IMR-90 (cell line): ENCODE measurements at regions not wholly inside any gene's neighbourhood (a gene's known extent, or its start where the extent isn't known, plus 50 kb on each side); places are given as distances from the start of the nearest gene placed in this dataset.

Experiments
- ATAC-seq: fragments of 200-7000 bp; cut with Tn5 transposase; 2 replicates; pipeline ENCODE4 v1.9.1; 2020; ENCODE audit warnings: low read depth, mild to moderate bottlenecking, moderate library complexity
- BruUV-seq: library from RNA; stranded (reverse); fragments of 400-500 nt; replicated peaks from 2 replicates; lab custom pipeline; 2021; lab: Mats Ljungman, UMichigan
- CTCF ChIA-PET: fragments of 300-600 bp; formaldehyde crosslinking; extraction: SDS; loops from one replicate; lab custom pipeline; 2021; ENCODE audit warnings: antibody characterized with exemption; lab: Yijun Ruan, JAX
- POLR2A ChIA-PET: fragments of 300-600 bp; sonication (Branson Sonifier 250); formaldehyde crosslinking; loops from one replicate; lab custom pipeline; 2022; ENCODE audit warnings: antibody characterized with exemption; ENCODE audit not compliant: unreplicated experiment; lab: Charles Lee
- DNase-seq: peaks from one replicate; pipeline ENCODE4 v3.0.0; 2013
- H2AFZ ChIP-seq: replicated peaks from 2 replicates; pipeline ENCODE3; 2013; ENCODE audit warnings: low read length, mild to moderate bottlenecking; ENCODE audit not compliant: poor library complexity
- H2AK5ac ChIP-seq: 2 replicates; pipeline ENCODE4 v1.6.1; 2013; ENCODE audit warnings: low read depth, low read length, inconsistent platforms
- H2AK9ac ChIP-seq: replicated peaks from 2 replicates; pipeline ENCODE3; 2013; ENCODE audit warnings: mild to moderate bottlenecking, low read depth, low read length, moderate library complexity; ENCODE audit not compliant: poor library complexity
- H2BK120ac ChIP-seq: 2 replicates; pipeline ENCODE4 v1.6.1; 2013; ENCODE audit warnings: low read depth, low read length, inconsistent platforms
- H2BK15ac ChIP-seq: 3 replicates; pipeline ENCODE4 v1.6.1; 2013; ENCODE audit warnings: low read depth, low read length, inconsistent platforms
- H2BK20ac ChIP-seq: 2 replicates; pipeline ENCODE4 v1.6.1; 2013; ENCODE audit warnings: low read depth, mild to moderate bottlenecking, inconsistent platforms, low read length, moderate library complexity
- H2BK5ac ChIP-seq: 2 replicates; pipeline ENCODE4 v1.6.1; 2013; ENCODE audit warnings: mild to moderate bottlenecking, low read depth, low read length, inconsistent platforms; ENCODE audit not compliant: poor library complexity, severe bottlenecking
- H3K14ac ChIP-seq: replicated peaks from 2 replicates; pipeline ENCODE4 v1.6.1; 2013; ENCODE audit warnings: low read depth, low read length, inconsistent platforms
- H3K18ac ChIP-seq: 2 replicates; pipeline ENCODE4 v1.6.1; 2013; ENCODE audit warnings: low read depth, low read length, control low read depth
- H3K23ac ChIP-seq: 2 replicates; pipeline ENCODE4 v1.6.1; 2013; ENCODE audit warnings: low read depth, low read length, inconsistent platforms
- H3K27ac ChIP-seq: 2 replicates; pipeline ENCODE4 v1.5.1; 2013; ENCODE audit warnings: mild to moderate bottlenecking, control low read depth, low read length; ENCODE audit not compliant: insufficient read depth
- H3K27me3 ChIP-seq: 2 replicates; pipeline ENCODE4 v1.6.1; 2013; ENCODE audit warnings: low read length; ENCODE audit not compliant: control insufficient read depth, insufficient read depth
- H3K36me3 ChIP-seq: 2 replicates; pipeline ENCODE4 v1.6.1; 2013; ENCODE audit warnings: low read length, mixed read lengths; ENCODE audit not compliant: control insufficient read depth, insufficient read depth
- H3K4ac ChIP-seq: 2 replicates; pipeline ENCODE4 v1.6.1; 2013; ENCODE audit warnings: low read depth, low read length, inconsistent platforms
- H3K4me1 ChIP-seq: 2 replicates; pipeline ENCODE4 v1.6.1; 2013; ENCODE audit warnings: low read length, mixed read lengths; ENCODE audit not compliant: control insufficient read depth, insufficient read depth
- H3K4me2 ChIP-seq: 2 replicates; pipeline ENCODE4 v1.6.1; 2013; ENCODE audit warnings: low read depth, mild to moderate bottlenecking, control low read depth, low read length, moderate library complexity
- H3K4me3 ChIP-seq: 2 replicates; pipeline ENCODE4 v1.5.1; 2013; ENCODE audit warnings: low read depth, mild to moderate bottlenecking, control low read depth, low read length, moderate library complexity; ENCODE audit not compliant: insufficient read depth
- H3K56ac ChIP-seq: 2 replicates; pipeline ENCODE4 v1.6.1; 2013; ENCODE audit warnings: low read length, inconsistent platforms; ENCODE audit not compliant: insufficient read depth; ENCODE audit errors: extremely low read depth
- H3K79me1 ChIP-seq, 2 experiments: 2 replicates each; pipeline ENCODE4 v1.6.1; 2013; ENCODE audit warnings: low read length in 2 of 2, inconsistent platforms in 1 of 2, low read depth in 1 of 2
- H3K9ac ChIP-seq: 2 replicates; pipeline ENCODE4 v1.6.1; 2013; ENCODE audit warnings: low read depth, low read length, control low read depth
- H3K9me1 ChIP-seq: 2 replicates; pipeline ENCODE4 v1.6.1; 2013; ENCODE audit warnings: low read length, inconsistent platforms; ENCODE audit not compliant: insufficient read depth
- H3K9me3 ChIP-seq: 2 replicates; pipeline ENCODE4 v1.6.1; 2013; ENCODE audit warnings: low read length; ENCODE audit not compliant: control insufficient read depth, insufficient read depth
- H4K20me1 ChIP-seq: 2 replicates; pipeline ENCODE4 v1.6.1; 2013; ENCODE audit warnings: low read length, inconsistent platforms; ENCODE audit not compliant: insufficient read depth
- H4K5ac ChIP-seq: 2 replicates; pipeline ENCODE4 v1.6.1; 2013; ENCODE audit warnings: mild to moderate bottlenecking, low read depth, low read length, control low read depth
- H4K8ac ChIP-seq, 2 experiments: 2 replicates each; pipeline ENCODE4 v1.6.1; 2013; ENCODE audit warnings: low read depth in 2 of 2, low read length in 2 of 2, control low read depth in 1 of 2, inconsistent platforms in 1 of 2
- H4K91ac ChIP-seq: 2 replicates; pipeline ENCODE4 v1.6.1; 2013; ENCODE audit warnings: low read depth, low read length, inconsistent platforms; ENCODE audit not compliant: insufficient read depth
- MAFK ChIP-seq: IDR thresholded peaks from 2 replicates; pipeline ENCODE4 v1.6.1; 2012; ENCODE audit warnings: low read depth, low read length, improper control_type of control experiment
- MAZ ChIP-seq: IDR thresholded peaks from 2 replicates; pipeline ENCODE4 v1.6.1; 2012; ENCODE audit warnings: low read depth, mild to moderate bottlenecking, low read length, improper control_type of control experiment, moderate library complexity, borderline replicate concordance
- WGBS, 2 experiments: methylation state at CpG; one replicate each; pipeline versions ENCODE4 v1.1.5 to v1.1.7; 2013; ENCODE audit warnings: missing lambda C conversion rate in 2 of 2; ENCODE audit not compliant: insufficient read length in 1 of 2; ENCODE audit errors: extremely low coverage in 2 of 2; 5-methylcytosine and 5-hydroxymethylcytosine counted together
- dilution Hi-C: fragments of 300-500 bp; cut with HindIII; formaldehyde crosslinking; loops from one replicate; pipeline ENCODE4 v1.14.3; 2018; ENCODE audit warnings: low sequenced_read_pairs; ENCODE audit not compliant: unreplicated experiment
- in situ Hi-C: fragments of 300-500 bp; cut with MboI; formaldehyde crosslinking; loops from 3 replicates; pipeline ENCODE4 v1.14.3; 2019; ENCODE audit warnings: low sequenced_read_pairs, inconsistent platforms, mixed read lengths
- intact Hi-C: fragments of 100-400 bp; cut with micrococcal nuclease; formaldehyde crosslinking; loops from 2 replicates; pipeline ENCODE4 v1.10.0; 2022

DNA sequence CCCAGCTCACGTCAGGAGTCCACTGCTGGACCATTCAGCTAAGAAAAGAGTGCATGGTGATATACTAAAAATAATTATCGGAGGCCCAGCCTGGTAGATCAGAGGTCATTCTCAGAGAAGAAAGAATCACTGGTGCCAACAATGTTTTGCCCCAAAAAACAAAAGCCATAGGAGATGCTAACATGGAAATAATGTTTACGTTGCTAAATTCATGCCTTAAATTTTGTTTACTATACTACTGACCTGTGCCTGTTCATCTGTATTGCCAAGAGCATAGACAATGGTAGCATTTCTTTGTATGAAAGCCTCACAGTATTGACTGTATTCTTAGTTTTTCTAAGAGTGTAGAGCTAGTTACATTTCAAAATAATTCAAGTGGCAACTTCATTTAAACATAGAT lies 138.1 kb upstream of the GPR149 start:
- no peaks in the 10 kb centered on the region for H3K79me1 ChIP-seq
- H3K56ac ChIP-seq, result no peak overlapping the region
- TF ChIP-seq MAZ (no peak), MAFK (peak; percentile 43; the same call in 1 of the 2 replicates)
- no peaks in the 10 kb centered on the region for H3K4me1 ChIP-seq
- no peak overlapping the region for H3K27ac ChIP-seq
- dilution Hi-C loops, result no loop called here
- H3K4ac ChIP-seq, result no peak overlapping the region
- no peaks in the 10 kb centered on the region for H3K27me3 ChIP-seq
- H4K5ac ChIP-seq, result no peak overlapping the region
- no peak overlapping the region for H3K9ac ChIP-seq
- H3K18ac ChIP-seq, result no peak overlapping the region
- no TSS peak for BruUV-seq
- H3K23ac ChIP-seq, result no peak overlapping the region
- no peaks in the 10 kb centered on the region for H3K9me1 ChIP-seq
- H3K4me3 ChIP-seq, result no peak overlapping the region
- in situ Hi-C loops, result loop anchor here (25.0 kb wide), 1 partner anchor 769 kb away; no protein-coding TSS in a partner anchor
- peaks cover 2% of the 10 kb centered on the region; the same call in 1 of the 2 replicates for H3K9me3 ChIP-seq
- no CpG with 5 or more reads among the region's 3 CpGs for WGBS, 2 experiments
- no peak overlapping the region for H2BK20ac ChIP-seq
- H2AK9ac ChIP-seq, result no peak overlapping the region
- no peak overlapping the region for H4K8ac ChIP-seq
- CTCF ChIA-PET, result no interaction called here
- no peak overlapping the region for H3K4me2 ChIP-seq
- no peak for ATAC-seq
- POLR2A ChIA-PET, result no interaction called here
- H2AK5ac ChIP-seq, result no peak overlapping the region
- H2BK15ac ChIP-seq, result no peak overlapping the region
- H3K14ac ChIP-seq, result no peak overlapping the region
- intact Hi-C loops, result no loop called here
- H2BK120ac ChIP-seq, result no peak overlapping the region
- H4K91ac ChIP-seq, result no peak overlapping the region
- H2AFZ ChIP-seq, result no peak overlapping the region
- no peaks in the 10 kb centered on the region for H3K36me3 ChIP-seq
- no peaks in the 10 kb centered on the region for H4K20me1 ChIP-seq
- H2BK5ac ChIP-seq, result no peak overlapping the region
- DNase-seq, result no peak
